GM23338 (cell line): ENCODE measurements at regions not wholly inside any gene's neighbourhood (a gene's known extent, or its start where the extent isn't known, plus 50 kb on each side); places are given as distances from the start of the nearest gene placed in this dataset.

Experiments used
- ATAC-seq: fragments of 200-7000 bp; cut with Tn5 transposase; 3 replicates; pipeline ENCODE4 v1.9.1; 2020
- DNase-seq: peaks from one replicate; pipeline ENCODE4 v3.0.0-alpha.2; 2015; ENCODE audit warnings: low spot score
- H2AFZ ChIP-seq: fragments of 200-600 bp; sonication (generic); 2 replicates; pipeline ENCODE4 v1.8.0; 2016; ENCODE audit warnings: antibody characterized with exemption, mild to moderate bottlenecking, moderate library complexity
- H3F3A ChIP-seq: fragments of 200-600 bp; sonication (generic); replicated peaks from 2 replicates; pipeline ENCODE4 v1.8.0; 2017; ENCODE audit warnings: antibody characterized with exemption, mixed run types, low read depth
- H3K27ac ChIP-seq: fragments of 200-600 bp; sonication (generic); 2 replicates; pipeline ENCODE4 v1.6.1; 2016; ENCODE audit warnings: low read depth
- H3K27me3 ChIP-seq: fragments of 200-600 bp; sonication (generic); 2 replicates; pipeline ENCODE4 v1.8.0; 2016; ENCODE audit warnings: mild to moderate bottlenecking, mixed run types, moderate library complexity; ENCODE audit not compliant: insufficient read depth
- H3K36me3 ChIP-seq: fragments of 200-600 bp; sonication (generic); 2 replicates; pipeline ENCODE4 v1.8.0; 2016; ENCODE audit warnings: mild to moderate bottlenecking; ENCODE audit not compliant: insufficient read depth
- H3K4me1 ChIP-seq: fragments of 200-600 bp; sonication (generic); 2 replicates; pipeline ENCODE4 v1.8.0; 2016; ENCODE audit warnings: mild to moderate bottlenecking, moderate library complexity; ENCODE audit not compliant: insufficient read depth
- H3K4me2 ChIP-seq: fragments of 200-600 bp; sonication (generic); 2 replicates; pipeline ENCODE4 v1.7.1; 2017; ENCODE audit warnings: mixed run types
- H3K4me3 ChIP-seq: fragments of 200-600 bp; sonication (generic); 2 replicates; pipeline ENCODE4 v1.6.1; 2016; ENCODE audit warnings: mixed run types
- H3K79me2 ChIP-seq: fragments of 200-600 bp; sonication (generic); replicated peaks from 2 replicates; pipeline ENCODE4 v1.8.0; 2017; ENCODE audit warnings: mild to moderate bottlenecking; ENCODE audit not compliant: insufficient read depth
- H3K9me2 ChIP-seq: fragments of 200-600 bp; sonication (generic); 2 replicates; pipeline ENCODE4 v1.8.0; 2017; ENCODE audit not compliant: insufficient read depth
- H4K20me1 ChIP-seq: fragments of 200-600 bp; sonication (generic); replicated peaks from 2 replicates; pipeline ENCODE4 v1.8.0; 2017; ENCODE audit warnings: mild to moderate bottlenecking; ENCODE audit not compliant: insufficient read depth
- H3K27ac Mint-ChIP-seq: 2 replicates; pipeline ENCODE4 v1.8.0; 2020; ENCODE audit warnings: inconsistent platforms, mild to moderate bottlenecking, moderate library complexity, mixed read lengths
- H3K27me3 Mint-ChIP-seq: 3 replicates; pipeline ENCODE4 v1.8.0; 2022; ENCODE audit warnings: low read depth, mild to moderate bottlenecking, moderate library complexity, mixed read lengths, inconsistent platforms; ENCODE audit not compliant: insufficient read depth, poor library complexity
- H3K36me3 Mint-ChIP-seq: 3 replicates; pipeline ENCODE4 v1.8.0; 2021; ENCODE audit warnings: low read depth, mild to moderate bottlenecking, inconsistent platforms, moderate library complexity, mixed read lengths
- H3K4me1 Mint-ChIP-seq: 3 replicates; pipeline ENCODE4 v1.8.0; 2020; ENCODE audit warnings: mild to moderate bottlenecking, inconsistent platforms, mixed read lengths
- H3K4me3 Mint-ChIP-seq: 3 replicates; pipeline ENCODE4 v1.8.0; 2021; ENCODE audit warnings: moderate library complexity, mild to moderate bottlenecking, inconsistent platforms, mixed read lengths
- H3K9me3 Mint-ChIP-seq: 3 replicates; pipeline ENCODE4 v1.8.0; 2020; ENCODE audit warnings: moderate library complexity, mild to moderate bottlenecking, inconsistent platforms, mixed read lengths
- EZH2 ChIP-seq: fragments of 200-600 bp; sonication (generic); IDR thresholded peaks from one replicate; pipeline ENCODE4 v1.8.0; 2017; ENCODE audit warnings: antibody characterized with exemption, mild to moderate bottlenecking, low read depth; ENCODE audit not compliant: unreplicated experiment
- JUNB ChIP-seq: IDR thresholded peaks from one replicate; pipeline ENCODE4 v1.6.1; 2016; ENCODE audit warnings: antibody characterized with exemption; ENCODE audit not compliant: unreplicated experiment
- NANOG ChIP-seq: IDR thresholded peaks from 2 replicates; pipeline ENCODE4 v1.6.1; 2016; ENCODE audit warnings: antibody characterized with exemption, borderline replicate concordance
- POLR2AphosphoS5 ChIP-seq: IDR thresholded peaks from 2 replicates; pipeline ENCODE4 v1.6.1; 2016; ENCODE audit warnings: antibody characterized with exemption, low read depth
- STAT1 ChIP-seq: IDR thresholded peaks from one replicate; pipeline ENCODE4 v1.6.1; 2016; ENCODE audit warnings: antibody characterized with exemption; ENCODE audit not compliant: unreplicated experiment
- ZNF114 ChIP-seq: fragments of 250-450 bp; sonication (Bioruptor Pico); IDR thresholded peaks from 2 replicates; pipeline ENCODE4 v1.5.0; 2020; ENCODE audit warnings: mild to moderate bottlenecking, moderate library complexity
- ZNF331 ChIP-seq: fragments of 250-450 bp; sonication (Bioruptor Pico); IDR thresholded peaks from 2 replicates; pipeline ENCODE4 v1.5.0; 2020; ENCODE audit warnings: low read depth, mild to moderate bottlenecking, moderate library complexity
- TF ChIP-seq, protein P1 (sequence below): fragments of 250-450 bp; sonication (Bioruptor Pico); IDR thresholded peaks from 2 replicates; pipeline ENCODE4 v1.5.0; 2020; ENCODE audit warnings: mild to moderate bottlenecking, moderate library complexity
- TF ChIP-seq, protein P2 (sequence below): IDR thresholded peaks from 2 replicates; pipeline ENCODE4 v1.6.1; 2016; ENCODE audit warnings: antibody characterized with exemption
- TF ChIP-seq, protein P3 (sequence below), 2 experiments: fragments of 200-600 bp in 1 of 2; sonication (generic) in 1 of 2; conservative IDR thresholded peaks; 2 replicates each; pipeline versions ENCODE4 v1.5.1 to v1.6.1; 2016 to 2017; ENCODE audit warnings: antibody characterized with exemption in 2 of 2, low read depth in 2 of 2, mild to moderate bottlenecking in 2 of 2, moderate library complexity in 1 of 2
- TF ChIP-seq, protein P4 (sequence below): IDR thresholded peaks from one replicate; pipeline ENCODE4 v1.6.1; 2018; ENCODE audit warnings: antibody characterized with exemption; ENCODE audit not compliant: unreplicated experiment

DNA sequence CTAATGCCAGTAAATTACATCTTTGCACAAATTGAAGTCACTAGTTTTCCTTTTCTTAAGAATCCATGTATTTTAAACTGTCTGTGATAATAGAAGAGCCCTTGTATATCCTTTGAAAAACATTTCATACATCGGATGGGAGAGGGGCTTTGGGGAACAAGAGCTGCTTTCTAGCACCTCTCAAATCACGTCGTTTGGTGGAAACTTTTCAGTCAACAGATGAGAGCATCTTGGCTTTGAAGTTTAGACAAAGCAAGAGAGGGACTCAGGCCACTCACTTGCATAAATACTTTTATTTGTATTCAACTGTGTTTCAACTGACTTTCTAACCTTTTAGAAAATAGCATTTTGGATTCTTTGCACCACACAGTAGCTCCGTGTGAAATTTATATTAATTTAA is 502.3 kb upstream of the IMPG1 start (continued):
- TF ChIP-seq, protein P1, sequence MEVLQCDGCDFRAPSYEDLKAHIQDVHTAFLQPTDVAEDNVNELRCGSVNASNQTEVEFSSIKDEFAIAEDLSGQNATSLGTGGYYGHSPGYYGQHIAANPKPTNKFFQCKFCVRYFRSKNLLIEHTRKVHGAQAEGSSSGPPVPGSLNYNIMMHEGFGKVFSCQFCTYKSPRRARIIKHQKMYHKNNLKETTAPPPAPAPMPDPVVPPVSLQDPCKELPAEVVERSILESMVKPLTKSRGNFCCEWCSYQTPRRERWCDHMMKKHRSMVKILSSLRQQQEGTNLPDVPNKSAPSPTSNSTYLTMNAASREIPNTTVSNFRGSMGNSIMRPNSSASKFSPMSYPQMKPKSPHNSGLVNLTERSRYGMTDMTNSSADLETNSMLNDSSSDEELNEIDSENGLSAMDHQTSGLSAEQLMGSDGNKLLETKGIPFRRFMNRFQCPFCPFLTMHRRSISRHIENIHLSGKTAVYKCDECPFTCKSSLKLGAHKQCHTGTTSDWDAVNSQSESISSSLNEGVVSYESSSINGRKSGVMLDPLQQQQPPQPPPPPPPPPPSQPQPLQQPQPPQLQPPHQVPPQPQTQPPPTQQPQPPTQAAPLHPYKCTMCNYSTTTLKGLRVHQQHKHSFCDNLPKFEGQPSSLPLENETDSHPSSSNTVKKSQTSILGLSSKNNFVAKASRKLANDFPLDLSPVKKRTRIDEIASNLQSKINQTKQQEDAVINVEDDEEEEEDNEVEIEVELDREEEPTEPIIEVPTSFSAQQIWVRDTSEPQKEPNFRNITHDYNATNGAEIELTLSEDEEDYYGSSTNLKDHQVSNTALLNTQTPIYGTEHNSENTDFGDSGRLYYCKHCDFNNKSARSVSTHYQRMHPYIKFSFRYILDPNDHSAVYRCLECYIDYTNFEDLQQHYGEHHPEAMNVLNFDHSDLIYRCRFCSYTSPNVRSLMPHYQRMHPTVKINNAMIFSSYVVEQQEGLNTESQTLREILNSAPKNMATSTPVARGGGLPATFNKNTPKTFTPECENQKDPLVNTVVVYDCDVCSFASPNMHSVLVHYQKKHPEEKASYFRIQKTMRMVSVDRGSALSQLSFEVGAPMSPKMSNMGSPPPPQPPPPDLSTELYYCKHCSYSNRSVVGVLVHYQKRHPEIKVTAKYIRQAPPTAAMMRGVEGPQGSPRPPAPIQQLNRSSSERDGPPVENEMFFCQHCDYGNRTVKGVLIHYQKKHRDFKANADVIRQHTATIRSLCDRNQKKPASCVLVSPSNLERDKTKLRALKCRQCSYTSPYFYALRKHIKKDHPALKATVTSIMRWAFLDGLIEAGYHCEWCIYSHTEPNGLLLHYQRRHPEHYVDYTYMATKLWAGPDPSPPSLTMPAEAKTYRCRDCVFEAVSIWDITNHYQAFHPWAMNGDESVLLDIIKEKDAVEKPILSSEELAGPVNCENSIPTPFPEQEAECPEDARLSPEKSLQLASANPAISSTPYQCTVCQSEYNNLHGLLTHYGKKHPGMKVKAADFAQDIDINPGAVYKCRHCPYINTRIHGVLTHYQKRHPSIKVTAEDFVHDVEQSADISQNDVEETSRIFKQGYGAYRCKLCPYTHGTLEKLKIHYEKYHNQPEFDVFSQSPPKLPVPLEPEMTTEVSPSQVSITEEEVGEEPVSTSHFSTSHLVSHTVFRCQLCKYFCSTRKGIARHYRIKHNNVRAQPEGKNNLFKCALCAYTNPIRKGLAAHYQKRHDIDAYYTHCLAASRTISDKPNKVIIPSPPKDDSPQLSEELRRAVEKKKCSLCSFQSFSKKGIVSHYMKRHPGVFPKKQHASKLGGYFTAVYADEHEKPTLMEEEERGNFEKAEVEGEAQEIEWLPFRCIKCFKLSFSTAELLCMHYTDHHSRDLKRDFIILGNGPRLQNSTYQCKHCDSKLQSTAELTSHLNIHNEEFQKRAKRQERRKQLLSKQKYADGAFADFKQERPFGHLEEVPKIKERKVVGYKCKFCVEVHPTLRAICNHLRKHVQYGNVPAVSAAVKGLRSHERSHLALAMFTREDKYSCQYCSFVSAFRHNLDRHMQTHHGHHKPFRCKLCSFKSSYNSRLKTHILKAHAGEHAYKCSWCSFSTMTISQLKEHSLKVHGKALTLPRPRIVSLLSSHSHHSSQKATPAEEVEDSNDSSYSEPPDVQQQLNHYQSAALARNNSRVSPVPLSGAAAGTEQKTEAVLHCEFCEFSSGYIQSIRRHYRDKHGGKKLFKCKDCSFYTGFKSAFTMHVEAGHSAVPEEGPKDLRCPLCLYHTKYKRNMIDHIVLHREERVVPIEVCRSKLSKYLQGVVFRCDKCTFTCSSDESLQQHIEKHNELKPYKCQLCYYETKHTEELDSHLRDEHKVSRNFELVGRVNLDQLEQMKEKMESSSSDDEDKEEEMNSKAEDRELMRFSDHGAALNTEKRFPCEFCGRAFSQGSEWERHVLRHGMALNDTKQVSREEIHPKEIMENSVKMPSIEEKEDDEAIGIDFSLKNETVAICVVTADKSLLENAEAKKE (CRISPR knock-in tag), result no peak
- TF ChIP-seq STAT1 (no peak), JUNB (no peak)

DNA sequence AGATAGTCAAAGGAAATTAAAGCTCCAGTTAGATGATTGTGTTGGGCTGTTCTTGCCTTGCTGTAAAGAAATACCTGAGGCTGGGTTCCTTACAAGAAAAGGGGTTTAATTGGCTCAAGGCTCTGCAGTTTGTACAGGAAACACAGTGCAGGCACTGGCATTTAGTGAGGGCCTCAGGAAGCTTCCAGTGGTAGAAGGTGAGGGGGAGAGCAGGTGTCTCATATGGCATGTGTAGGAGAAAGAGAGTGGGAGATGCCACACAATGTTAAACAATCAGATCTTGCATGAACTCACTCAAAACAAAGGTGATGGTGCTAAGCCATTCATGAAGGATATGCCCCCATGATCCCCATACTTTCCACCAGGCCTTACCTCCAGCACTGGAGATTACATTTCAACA is 493.5 kb upstream of the IMPG1 start:
- peaks cover 58% of the 10 kb centered on the region for H3K36me3 Mint-ChIP-seq
- peaks cover 22% of the 10 kb centered on the region for H3K9me3 Mint-ChIP-seq
- Histone ChIP-seq H3K4me2 (peak overlapping the region; percentile 70; the same call in 1 of the 2 replicates), H3K27me3 (no peaks in the 10 kb centered on the region), H4K20me1 (no peaks in the 10 kb centered on the region), H3K79me2 (peaks cover 85% of the 10 kb centered on the region), H3K27ac (no peak overlapping the region), H3K4me3 (peak overlapping the region; percentile 53; the same call in 1 of the 2 replicates), H3F3A (no peaks in the 10 kb centered on the region), H3K9me2 (no peaks in the 10 kb centered on the region), H2AFZ (no peak overlapping the region), H3K4me1 (peaks cover 21% of the 10 kb centered on the region), H3K36me3 (no peaks in the 10 kb centered on the region)
- H3K4me1 Mint-ChIP-seq, result peaks cover 46% of the 10 kb centered on the region
- DNase-seq (no peak), ATAC-seq (no peak)
- H3K4me3 Mint-ChIP-seq, result peak overlapping the region; percentile 32; the same call in 2 of the 3 replicates
- peak overlapping the region; percentile 50; the same call in 1 of the 2 replicates for H3K27ac Mint-ChIP-seq
- H3K27me3 Mint-ChIP-seq, result peaks cover 17% of the 10 kb centered on the region
- TF ChIP-seq NANOG (no peak), STAT1 (no peak), POLR2AphosphoS5 (no peak), ZNF114 (no peak), ZNF331 (CRISPR knock-in tag) (no peak), EZH2 (no peak), JUNB (no peak)
- TF ChIP-seq, protein P2, sequence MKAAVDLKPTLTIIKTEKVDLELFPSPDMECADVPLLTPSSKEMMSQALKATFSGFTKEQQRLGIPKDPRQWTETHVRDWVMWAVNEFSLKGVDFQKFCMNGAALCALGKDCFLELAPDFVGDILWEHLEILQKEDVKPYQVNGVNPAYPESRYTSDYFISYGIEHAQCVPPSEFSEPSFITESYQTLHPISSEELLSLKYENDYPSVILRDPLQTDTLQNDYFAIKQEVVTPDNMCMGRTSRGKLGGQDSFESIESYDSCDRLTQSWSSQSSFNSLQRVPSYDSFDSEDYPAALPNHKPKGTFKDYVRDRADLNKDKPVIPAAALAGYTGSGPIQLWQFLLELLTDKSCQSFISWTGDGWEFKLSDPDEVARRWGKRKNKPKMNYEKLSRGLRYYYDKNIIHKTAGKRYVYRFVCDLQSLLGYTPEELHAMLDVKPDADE, result no peak
- TF ChIP-seq, protein P3, sequence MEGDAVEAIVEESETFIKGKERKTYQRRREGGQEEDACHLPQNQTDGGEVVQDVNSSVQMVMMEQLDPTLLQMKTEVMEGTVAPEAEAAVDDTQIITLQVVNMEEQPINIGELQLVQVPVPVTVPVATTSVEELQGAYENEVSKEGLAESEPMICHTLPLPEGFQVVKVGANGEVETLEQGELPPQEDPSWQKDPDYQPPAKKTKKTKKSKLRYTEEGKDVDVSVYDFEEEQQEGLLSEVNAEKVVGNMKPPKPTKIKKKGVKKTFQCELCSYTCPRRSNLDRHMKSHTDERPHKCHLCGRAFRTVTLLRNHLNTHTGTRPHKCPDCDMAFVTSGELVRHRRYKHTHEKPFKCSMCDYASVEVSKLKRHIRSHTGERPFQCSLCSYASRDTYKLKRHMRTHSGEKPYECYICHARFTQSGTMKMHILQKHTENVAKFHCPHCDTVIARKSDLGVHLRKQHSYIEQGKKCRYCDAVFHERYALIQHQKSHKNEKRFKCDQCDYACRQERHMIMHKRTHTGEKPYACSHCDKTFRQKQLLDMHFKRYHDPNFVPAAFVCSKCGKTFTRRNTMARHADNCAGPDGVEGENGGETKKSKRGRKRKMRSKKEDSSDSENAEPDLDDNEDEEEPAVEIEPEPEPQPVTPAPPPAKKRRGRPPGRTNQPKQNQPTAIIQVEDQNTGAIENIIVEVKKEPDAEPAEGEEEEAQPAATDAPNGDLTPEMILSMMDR (conservative IDR thresholded peaks at IDR 0.05; ENCODE audit: low read depth in 2 of 2), result no peak
- TF ChIP-seq, protein P4, sequence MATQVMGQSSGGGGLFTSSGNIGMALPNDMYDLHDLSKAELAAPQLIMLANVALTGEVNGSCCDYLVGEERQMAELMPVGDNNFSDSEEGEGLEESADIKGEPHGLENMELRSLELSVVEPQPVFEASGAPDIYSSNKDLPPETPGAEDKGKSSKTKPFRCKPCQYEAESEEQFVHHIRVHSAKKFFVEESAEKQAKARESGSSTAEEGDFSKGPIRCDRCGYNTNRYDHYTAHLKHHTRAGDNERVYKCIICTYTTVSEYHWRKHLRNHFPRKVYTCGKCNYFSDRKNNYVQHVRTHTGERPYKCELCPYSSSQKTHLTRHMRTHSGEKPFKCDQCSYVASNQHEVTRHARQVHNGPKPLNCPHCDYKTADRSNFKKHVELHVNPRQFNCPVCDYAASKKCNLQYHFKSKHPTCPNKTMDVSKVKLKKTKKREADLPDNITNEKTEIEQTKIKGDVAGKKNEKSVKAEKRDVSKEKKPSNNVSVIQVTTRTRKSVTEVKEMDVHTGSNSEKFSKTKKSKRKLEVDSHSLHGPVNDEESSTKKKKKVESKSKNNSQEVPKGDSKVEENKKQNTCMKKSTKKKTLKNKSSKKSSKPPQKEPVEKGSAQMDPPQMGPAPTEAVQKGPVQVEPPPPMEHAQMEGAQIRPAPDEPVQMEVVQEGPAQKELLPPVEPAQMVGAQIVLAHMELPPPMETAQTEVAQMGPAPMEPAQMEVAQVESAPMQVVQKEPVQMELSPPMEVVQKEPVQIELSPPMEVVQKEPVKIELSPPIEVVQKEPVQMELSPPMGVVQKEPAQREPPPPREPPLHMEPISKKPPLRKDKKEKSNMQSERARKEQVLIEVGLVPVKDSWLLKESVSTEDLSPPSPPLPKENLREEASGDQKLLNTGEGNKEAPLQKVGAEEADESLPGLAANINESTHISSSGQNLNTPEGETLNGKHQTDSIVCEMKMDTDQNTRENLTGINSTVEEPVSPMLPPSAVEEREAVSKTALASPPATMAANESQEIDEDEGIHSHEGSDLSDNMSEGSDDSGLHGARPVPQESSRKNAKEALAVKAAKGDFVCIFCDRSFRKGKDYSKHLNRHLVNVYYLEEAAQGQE, result no peak
